Head of caudate nucleus (tissue), 42 donors: ENCODE measurements at regions not wholly inside any gene's neighbourhood (a gene's known extent, or its start where the extent isn't known, plus 50 kb on each side); places are given as distances from the start of the nearest gene placed in this dataset.
A peak's percentile ranks its signal among the peaks of the same experiment; 100 is the strongest.
"Not testable (repeated sequence)": the region's sequence is repeated elsewhere in the genome, so short reads cannot be mapped to it uniquely, and the experiment has no call there.

Source experiments
- DNase-seq, 42 donors: peaks; one replicate each; pipeline versions ENCODE4 v3.0.0 to v3.0.0-alpha.2; 2020 to 2021; ENCODE audit warnings: mixed read lengths in 7 of 42
- intact Hi-C: fragments of 100-400 bp; cut with DNase I; formaldehyde crosslinking; loops from one replicate; pipeline ENCODE4 v1.15.0; 2022

GRCh38 chr13:91242652-91243051 lies 104.8 kb upstream of the MIR17HG start:
- no peak for DNase-seq
- intact Hi-C loops, result no loop called here

- intact Hi-C loops, result no loop called here
Observed at GRCh38 chr13:91245288-91245687, 102.2 kb upstream of the MIR17HG start.

GRCh38 chr13:91247768-91248167 lies 99.7 kb upstream of the MIR17HG start:
- intact Hi-C loops, result no loop called here
- DNase-seq, result no peak

More at GRCh38 chr13:91245288-91245687, 102.2 kb upstream of the MIR17HG start:
- DNase-seq, result no peak

- intact Hi-C loops, result no loop called here
- DNase-seq, result no peak
Observed at GRCh38 chr13:91248249-91248648, 99.2 kb upstream of the MIR17HG start.

- intact Hi-C loops, result no loop called here
- no peak for DNase-seq
Observed at GRCh38 chr13:91249370-91249769, 98.1 kb upstream of the MIR17HG start.

- intact Hi-C loops, result no loop called here
- no peak for DNase-seq
Observed at GRCh38 chr13:91249861-91250260, 97.6 kb upstream of the MIR17HG start.

GRCh38 chr13:91251573-91251972 lies 95.9 kb upstream of the MIR17HG start:
- intact Hi-C loops, DNase-seq: not testable (repeated sequence)

- intact Hi-C loops, result no loop called here
- DNase-seq, result no peak
Observed at GRCh38 chr13:91264484-91264883, 83.0 kb upstream of the MIR17HG start.

- no peak for DNase-seq
- intact Hi-C loops, result no loop called here
Observed at GRCh38 chr13:91269237-91269636, 78.2 kb upstream of the MIR17HG start.

- intact Hi-C loops, result no loop called here
- no peak for DNase-seq
Observed at GRCh38 chr13:91270031-91270430, 77.5 kb upstream of the MIR17HG start.

GRCh38 chr13:91272235-91272777 lies 75.2 kb upstream of the MIR17HG start:
- DNase-seq, result no peak
- intact Hi-C loops, result no loop called here

- no peak for DNase-seq
- intact Hi-C loops, result no loop called here
Observed at GRCh38 chr13:91273675-91274074, 73.8 kb upstream of the MIR17HG start.

- intact Hi-C loops, result no loop called here
- DNase-seq, result no peak
Observed at GRCh38 chr13:91277013-91277676, 70.3 kb upstream of the MIR17HG start.

GRCh38 chr13:91278291-91278690 lies 69.2 kb upstream of the MIR17HG start:
- DNase-seq, result no peak

GRCh38 chr13:91278888-91279287 lies 68.6 kb upstream of the MIR17HG start:
- intact Hi-C loops, result no loop called here
- DNase-seq, result no peak

More at GRCh38 chr13:91278291-91278690, 69.2 kb upstream of the MIR17HG start:
- intact Hi-C loops, result no loop called here

GRCh38 chr13:91280801-91281200 lies 66.7 kb upstream of the MIR17HG start:
- DNase-seq, result no peak
- intact Hi-C loops, result no loop called here

- intact Hi-C loops, result no loop called here
- no peak for DNase-seq
Observed at GRCh38 chr13:91284335-91284734, 63.2 kb upstream of the MIR17HG start.

- DNase-seq, result no peak
- intact Hi-C loops, result no loop called here
Observed at GRCh38 chr13:91286317-91286716, 61.2 kb upstream of the MIR17HG start.

- peak in 31 of 42 donors; percentile 14 to 57 (median 33) for DNase-seq
- intact Hi-C loops, result no loop called here
Observed at GRCh38 chr13:91291078-91291477, 56.4 kb upstream of the MIR17HG start.

- intact Hi-C loops, result no loop called here
- DNase-seq, result no peak
Observed at GRCh38 chr13:91292630-91293221, 54.8 kb upstream of the MIR17HG start.
